ENCODE measurements at regions not wholly inside any gene's neighbourhood (a gene's known extent, or its start where the extent isn't known, plus 50 kb on each side); places are given as distances from the start of the nearest gene placed in this dataset.
"Not testable (repeated sequence)": the region's sequence is repeated elsewhere in the genome, so short reads cannot be mapped to it uniquely, and the experiment has no call there.

DNA sequence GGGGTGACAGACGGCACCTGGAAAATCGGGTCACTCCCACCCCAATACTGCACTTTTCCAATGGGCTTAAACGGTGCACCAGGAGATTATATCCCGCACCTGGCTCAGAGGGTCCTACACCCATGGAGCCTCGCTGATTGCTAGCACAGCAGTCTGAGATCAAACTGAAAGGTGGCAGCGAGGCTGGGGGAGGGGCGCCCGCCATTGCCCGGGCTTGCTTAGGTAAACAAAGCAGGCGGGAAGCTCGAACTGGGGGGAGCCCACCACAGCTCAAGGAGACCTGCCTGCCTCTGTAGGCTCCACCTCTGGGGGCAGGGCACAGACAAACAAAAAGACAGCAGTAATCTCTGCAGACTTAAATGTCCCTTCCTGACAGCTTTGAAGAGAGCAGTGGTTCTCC, 208.1 kb downstream of the SLC38A4 start:
- DNase-seq: not testable (repeated sequence)

DNA sequence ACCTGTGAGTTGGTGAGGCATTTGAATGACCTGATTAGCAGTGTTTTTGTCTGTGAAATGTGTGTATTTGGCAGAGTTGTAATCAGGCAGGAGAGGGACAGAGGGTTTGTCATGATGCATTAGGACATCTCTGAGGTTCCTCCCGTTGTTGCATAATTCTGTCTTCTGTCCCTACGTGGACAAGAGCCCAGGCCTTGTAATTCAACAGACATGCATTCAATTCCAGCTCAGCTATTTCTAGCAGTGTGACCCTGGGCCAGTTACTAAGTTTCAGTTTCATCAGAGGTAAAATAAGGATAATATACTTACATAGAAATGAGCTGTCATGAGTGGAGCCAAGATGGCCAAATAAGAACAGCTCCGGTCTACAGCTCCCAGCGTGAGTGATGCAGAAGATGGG, 208.6 kb downstream of the SLC38A4 start:
- no peak for DNase-seq

DNA sequence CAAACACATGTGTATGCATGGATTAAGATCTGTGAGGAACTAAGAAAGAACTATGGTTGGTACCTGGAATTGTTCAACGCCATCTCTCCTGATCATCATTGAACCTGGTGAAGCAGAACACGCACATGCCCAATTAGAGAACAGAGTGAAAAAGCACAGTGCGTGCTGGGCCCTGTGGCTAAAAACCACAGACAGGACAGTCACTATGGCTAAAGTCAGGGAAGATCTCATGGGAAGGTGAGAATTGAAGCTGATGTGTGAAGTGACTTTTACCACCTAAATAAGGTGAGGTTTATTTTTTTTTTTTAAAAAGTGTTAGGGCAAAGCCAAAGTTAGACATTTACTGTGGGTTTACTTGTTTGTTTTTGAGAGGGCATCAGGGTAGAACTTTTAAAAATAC, 215.0 kb downstream of the SLC38A4 start:
- DNase-seq: no peak

DNA sequence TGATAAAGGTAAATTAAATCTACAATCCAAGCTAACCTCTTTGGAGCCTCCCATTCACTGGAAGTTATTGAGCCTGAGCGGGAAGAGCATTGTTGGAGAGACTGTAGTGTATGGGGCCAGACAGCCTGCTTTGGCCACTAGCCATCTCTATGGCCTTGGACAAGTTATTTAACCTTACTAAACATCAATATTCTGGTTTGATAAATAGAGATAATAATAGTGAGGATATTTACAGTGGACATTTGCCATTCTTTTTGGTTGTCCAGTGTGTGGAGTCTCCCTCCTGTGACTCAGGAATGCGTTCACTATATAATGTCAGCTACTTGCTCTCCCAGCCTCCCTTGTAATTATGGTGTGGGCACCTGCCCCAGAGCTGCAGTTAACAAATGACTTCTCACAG, 216.1 kb downstream of the SLC38A4 start:
- DNase-seq: no peak

DNA sequence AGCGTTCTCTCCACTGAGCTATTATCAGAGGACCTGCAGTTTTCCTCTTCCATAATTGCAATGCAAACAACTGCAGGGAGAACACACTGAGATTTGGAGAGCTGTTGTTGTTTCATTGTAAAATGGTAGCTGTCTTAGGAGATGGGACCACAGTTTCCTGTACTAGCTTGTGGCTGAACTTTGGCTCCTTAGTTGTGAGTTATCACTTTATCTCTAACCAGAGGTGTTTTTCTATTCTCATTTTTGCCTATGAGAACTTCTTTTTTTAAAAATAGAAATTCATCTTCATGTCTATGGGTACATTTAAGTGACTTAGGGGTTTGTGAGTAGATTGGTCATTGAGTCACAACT, 216.5 kb downstream of the SLC38A4 start:
- DNase-seq: no peak

DNA sequence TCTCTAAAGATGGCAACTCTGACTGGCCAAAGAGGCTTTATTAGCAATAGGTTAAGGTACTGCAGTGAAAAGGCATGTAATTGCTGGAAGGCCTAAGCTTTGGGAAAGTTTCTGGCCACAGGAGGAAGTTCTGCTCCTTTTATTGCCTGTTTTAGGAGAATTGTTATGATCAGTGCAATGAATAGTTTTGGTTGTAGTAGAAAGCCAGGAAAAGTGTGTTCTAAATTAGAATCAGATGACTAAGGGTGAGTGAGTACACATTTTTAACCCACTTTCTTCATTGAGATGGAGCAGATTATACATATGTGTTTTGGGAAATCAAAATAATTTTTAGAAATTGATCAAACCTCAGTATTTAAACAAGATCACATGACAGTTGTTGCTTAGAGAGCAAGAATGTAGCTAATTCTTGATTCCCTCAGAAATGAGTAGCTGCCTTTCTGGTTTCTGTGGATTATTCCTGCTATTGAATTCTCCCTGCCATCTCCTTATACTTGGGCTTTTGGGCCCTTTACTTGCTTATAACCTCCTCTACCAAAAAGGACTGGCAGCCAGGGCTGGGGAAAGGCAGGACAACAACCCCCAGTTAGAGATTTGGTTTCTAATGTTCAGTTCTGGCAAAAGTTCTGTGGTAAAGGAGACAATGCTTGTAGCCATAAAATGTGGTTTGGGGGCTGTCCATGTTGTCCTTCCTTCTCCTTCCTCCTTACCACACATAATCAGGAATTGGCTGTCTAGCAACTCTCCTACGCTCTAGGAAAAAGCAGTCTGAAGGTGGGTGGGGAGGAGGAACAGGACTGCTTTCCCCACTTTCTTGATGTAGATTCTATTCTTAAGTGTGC, 217.1 kb downstream of the SLC38A4 start:
- no peak for DNase-seq

DNA sequence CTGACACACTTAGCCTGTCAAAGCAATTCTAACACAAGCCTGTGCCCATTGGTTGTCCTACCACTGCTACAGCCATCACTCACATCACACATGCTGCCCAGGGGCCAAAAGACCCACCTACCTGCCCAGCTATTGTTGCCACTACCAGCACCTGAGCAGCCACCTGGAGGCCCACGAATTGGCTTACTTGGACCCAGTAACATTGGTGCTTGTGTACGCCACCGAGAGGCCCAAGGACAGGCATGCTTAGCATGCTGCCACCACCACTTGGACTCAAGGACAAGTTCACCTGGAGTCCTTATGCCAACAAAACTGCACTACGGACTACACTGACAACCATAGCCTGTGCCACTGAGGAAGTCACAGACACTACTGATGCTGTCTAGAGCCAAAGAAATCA, 221.1 kb downstream of the SLC38A4 start:
- no peak for DNase-seq

DNA sequence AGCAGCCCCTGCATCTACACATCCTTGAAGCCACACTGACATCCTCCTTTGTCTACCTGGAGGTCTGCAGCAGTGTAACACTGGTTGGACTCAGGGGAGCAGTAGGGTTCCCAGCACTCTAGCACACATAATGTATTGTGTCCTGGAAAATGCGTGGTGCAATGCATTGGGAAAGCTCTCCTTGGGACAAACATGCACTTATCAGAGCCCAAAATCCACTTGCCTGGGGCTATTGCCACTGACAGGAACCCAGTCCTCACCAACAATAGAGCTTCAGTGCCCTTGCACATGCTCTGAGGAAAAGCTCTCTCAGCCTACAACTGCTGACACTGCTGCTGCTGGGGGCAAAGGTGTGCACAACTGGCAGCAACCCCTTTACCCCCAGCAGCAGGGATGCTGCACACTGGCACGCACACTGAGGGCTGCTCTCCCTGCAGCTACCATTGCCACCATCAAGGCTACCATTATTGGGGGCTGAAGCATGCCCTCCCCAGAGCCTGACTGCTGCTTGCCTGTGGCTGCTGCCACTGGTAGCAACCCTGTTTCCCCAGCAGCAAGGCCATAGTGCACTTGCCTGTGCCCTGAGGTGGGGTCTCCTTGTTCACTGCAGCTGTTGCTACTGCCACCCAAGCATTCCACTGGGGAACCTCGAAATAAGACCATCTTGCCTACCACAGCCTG, 221.9 kb downstream of the SLC38A4 start:
- no peak for DNase-seq

DNA sequence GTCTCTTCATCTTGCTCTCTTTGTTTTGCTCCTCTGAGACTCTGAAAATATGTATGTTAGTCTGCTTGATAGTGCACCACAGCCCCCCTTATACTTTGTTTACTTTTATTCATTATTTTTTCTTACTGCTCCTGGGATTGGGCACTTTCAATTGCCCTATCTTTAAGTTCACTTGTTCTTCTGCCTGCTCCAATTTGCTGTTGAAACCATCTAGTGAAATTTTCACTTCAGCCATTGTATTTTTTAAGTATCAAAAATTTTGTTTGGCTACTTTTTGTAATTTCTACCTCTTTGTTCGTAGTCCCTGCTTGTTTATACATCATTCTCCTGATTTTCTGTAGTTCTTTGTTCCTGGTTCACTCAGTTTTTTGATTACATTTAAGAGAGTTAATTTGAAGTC, 223.3 kb downstream of the SLC38A4 start:
- DNase-seq: no peak

DNA sequence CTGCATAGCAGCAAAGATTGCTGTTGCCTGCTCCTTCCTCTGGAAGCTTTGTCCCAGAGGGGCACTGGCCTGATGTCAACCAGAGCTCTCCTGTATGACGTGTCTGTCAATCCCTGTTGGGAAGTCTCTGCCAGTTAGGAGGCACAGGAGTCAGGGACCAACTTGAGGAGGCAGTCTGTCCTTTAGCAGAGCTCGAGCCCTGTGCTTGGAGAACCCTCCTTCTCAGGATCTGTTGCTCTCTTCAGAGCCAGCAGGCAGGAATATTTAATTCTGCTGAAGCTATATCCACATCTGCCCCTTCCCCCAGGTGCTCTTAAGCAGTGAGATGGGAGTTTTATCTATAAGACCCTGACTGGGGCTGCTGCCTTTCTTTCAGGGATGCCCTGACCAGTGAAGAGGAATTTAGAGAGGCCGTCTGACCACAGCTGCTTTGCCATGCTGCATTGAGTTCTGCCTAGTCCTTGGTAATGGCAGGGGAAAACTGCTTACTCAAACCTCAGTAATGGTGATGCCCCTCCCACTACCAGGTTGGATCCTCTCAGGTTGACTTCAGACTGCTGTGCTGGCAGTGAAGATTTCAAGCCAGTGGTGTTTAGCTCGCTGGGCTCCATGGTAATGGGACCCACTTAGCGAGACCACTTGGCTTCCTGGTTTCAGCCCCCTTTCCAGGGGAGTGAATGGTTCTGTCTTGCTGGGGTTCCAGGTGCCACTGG, 218.6 kb upstream of the SLC38A2 start:
- DNase-seq: no peak

DNA sequence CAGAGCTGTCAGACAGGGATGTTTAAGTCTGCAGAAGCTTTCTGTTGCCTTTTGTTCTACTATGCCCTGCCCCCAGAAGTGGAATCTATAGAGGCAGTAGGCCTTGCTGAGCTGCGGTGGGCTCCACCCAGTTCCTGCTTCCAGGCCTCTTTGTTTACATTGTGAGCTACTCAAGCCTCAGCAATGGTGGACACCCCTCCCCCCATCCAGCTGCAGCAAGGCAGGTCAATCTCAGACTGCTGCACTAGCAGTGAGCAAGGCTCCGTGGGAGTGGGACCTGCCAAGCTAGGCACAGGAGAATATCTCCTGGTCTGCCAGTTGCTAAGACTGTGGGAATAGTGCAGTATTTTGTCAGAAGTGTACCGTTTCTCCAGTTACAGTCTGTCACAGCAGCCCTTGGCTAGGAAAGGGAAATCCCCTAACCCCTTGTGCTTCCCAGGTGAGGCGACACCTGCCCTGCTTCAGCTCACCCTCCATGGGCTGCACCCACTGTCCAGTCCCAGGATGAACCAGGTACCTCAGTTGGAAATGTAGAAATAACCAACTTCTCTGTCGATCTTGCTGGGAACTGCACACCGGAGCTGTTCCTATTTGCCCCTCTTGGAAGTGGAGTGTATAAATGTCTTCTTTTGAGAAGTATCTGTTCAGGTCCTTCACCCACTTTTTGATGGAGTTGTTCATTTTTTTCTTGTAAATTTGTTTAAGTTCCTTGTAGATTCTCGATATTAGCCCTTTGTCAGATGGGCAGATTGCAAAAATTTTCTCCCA, 213.5 kb upstream of the SLC38A2 start:
- DNase-seq: no peak

DNA sequence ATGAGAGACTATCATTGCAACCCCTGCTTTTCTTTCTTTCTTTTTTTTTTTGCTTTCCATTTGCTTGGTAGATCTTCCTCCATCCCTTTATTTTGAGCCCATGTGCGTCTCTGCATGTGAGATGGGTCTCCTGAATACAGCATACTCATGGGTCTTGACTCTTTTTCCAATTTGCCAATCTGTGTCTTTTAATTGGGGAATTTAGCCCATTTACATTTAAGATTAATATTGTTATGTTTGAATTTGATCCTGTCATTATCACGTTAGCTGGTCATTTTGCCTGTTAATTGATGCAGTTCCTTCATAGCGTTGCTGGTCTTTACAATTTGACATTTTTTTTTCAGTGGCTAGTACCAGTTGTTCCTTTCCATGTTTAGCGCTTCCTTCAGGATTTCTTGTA, 211.5 kb upstream of the SLC38A2 start:
- not testable (repeated sequence) for DNase-seq

DNA sequence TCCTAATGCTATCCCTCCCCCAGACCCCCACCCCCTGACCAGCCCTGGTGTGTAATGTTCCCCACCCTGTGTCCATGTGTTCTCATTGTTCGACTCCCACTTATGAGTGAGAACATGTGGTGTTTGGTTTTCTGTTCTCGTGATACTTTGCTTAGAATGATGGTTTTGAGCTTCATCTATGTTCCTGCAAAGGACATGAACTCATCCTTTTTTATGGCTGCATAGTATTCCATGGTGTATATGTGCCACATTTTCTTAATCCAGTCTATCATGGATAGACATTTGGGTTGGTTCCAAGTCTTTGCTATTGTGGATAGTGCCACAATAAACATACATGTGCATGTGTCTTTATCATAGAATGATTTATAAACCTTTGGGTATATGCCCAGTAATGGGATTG, 209.4 kb upstream of the SLC38A2 start:
- not testable (repeated sequence) for DNase-seq

DNA sequence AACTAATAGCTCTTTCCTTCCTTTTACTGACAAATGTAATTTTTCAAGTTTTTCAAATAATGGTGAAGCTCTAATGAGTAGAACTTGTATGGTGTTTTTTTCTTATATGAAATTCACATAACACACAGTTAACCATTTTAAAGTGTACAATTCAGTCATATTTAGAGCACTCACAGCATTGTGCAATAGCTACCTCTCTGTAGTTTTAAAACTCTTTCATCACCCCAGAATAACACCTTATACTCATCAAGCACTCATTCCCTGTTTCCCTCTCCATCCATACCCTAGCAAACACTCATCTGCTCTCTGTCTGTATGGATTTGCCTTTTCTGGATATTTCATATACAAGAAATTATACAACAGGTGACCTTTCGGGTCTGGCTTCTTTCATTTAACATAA, 207.9 kb upstream of the SLC38A2 start:
- no peak for DNase-seq

DNA sequence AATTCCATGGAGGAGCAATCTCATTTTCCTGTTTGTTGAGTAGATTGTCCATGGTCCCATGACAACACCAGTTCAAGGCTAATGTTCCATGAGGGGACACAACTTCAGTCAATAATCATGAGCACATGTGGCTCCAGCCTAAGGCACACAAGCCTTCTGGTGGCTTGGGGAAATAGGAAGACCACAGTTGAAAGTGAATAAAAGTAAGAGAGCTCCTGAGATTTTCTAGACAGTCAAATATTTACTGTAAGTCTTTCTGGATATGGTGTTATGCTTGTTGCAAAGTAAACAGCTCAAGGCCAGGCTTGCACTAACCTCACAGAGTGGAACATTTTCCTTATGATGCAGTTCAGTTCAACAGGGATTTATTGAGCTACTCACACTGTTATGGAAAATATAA, 206.9 kb upstream of the SLC38A2 start:
- no peak for DNase-seq

DNA sequence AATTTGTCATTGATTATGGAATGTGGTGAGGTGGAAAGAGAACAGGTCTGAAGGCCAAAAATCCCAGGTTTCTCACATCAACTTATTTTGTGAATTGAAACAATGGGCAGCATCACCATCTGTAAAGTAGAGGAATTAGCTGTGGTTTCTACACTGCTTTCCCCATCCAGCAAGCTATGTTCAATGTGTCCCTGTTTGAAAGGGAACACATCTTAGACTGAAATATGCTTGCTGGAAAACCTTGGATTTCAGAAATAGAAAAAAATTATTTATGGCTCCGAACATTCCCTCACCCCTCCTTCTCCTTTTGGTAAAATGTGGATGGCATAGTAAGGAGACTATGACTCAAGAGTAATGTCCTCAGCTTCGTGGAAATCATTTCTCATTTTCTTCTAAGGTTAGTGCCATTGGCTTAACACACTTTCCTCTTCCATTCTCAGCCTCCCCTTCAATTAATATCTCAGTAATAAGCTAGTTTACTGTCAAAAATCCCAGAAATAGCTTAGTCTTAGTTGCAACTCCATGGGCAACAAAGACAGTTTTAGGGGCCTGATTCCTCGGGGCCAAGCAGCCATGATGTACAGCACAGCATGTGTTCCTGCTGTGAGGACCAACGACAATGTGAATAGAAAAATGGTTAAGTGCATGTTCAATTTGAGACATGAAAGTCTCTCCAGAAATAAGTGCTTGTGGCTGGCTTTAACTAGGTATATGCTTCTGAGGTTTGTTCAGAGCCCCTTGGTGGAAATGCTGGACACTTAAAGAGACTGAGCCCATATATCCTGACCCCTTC, 205.8 kb upstream of the SLC38A2 start:
- no peak for DNase-seq

DNA sequence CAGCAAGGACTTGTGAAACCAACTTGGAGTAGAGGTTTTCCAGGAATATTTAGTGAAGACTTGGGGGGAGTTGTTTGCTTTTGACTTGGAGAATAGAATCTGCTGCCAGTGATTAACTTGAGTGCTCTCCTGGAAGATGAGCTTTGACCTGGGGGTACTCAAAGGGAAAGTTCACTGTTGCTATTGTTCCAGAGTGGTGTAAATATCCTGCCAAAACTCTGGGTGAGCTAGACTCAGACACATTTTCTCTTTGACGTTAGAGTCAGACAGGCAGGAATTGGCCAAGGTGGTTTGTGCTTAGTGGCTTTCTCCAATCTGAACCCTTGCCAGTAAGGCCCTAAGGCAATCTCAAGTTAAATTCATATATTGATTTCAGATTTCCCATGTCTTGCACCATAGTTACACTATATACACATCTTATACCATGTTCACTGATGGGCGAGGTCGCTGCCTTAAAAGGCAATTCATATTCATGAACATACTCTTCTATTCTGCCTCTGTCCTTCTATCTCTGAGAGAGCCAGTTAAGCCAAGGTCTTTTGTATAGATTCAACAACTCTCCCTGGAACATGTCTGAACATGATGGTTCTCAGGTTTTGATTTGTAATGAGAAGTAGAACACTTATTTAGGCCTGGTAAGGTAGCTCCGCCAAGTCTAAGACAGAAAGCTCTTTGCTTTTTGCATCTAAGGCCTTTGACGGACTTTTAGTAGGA, 204.6 kb upstream of the SLC38A2 start:
- DNase-seq: no peak

DNA sequence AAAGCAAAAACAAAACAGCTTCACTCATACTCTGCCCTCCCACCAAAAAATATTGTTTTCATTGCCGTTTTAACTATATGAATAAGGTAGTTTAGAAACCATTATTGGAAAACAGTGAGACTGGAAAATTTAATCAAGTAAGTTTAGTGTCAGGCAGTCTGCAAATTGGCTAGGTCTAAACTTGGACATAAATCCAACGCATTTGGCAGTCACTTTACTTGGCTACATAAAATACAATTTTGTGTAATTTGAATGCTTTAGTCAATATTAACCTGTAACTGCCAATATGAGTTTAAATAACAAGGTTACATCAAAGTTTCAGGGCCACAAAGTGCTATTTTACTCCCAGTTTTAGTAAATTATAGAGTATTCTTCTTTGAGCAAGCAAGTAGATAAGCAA, 202.3 kb upstream of the SLC38A2 start:
- DNase-seq: no peak

DNA sequence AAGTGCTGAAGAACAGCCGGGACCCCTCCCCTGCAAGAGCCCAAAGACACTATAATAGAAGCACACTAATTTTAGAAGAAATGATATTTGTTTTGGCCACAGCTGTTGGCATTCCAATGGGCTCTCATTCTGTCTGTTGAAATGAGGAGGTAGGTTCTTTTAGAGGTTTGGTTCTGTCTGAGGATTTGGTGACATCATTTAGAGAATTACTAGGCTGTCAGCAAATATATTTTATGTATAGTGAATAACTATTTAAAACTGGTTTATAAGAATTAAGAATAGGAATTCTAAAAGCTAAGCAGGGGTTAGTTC, 200.7 kb upstream of the SLC38A2 start:
- no peak for DNase-seq

DNA sequence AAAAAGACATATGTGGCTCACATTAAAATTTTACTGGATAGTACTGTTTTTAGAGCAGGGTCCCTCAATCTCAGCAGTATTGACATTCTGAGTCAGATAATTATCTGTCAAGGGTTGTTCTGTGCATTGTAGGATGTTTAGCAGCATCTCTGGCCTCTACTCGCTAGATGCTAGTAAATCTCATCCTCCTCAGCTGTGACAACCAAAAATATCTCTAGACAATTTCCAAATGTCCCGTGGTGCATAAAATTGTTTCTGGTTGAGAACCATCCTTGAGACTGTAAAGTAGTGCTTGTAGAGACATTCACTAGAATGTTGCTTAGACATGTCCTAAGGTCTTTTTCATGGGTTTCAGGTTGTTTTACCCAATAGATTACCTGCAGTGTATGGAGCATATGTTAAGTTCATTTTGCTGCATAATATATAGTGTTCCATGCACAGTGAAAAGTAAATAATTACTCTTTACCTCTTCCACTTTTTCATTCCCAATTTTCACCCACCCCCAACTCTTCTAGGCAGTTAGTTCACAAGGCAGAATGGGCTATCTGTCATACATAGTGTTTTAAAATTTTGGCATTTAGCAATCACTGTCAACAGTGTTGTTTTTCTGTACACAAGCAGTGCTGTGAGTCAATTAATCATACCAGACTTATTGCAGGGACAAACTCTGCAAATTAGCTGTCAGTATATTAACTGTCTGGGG, 200.2 kb upstream of the SLC38A2 start:
- no peak for DNase-seq

DNA sequence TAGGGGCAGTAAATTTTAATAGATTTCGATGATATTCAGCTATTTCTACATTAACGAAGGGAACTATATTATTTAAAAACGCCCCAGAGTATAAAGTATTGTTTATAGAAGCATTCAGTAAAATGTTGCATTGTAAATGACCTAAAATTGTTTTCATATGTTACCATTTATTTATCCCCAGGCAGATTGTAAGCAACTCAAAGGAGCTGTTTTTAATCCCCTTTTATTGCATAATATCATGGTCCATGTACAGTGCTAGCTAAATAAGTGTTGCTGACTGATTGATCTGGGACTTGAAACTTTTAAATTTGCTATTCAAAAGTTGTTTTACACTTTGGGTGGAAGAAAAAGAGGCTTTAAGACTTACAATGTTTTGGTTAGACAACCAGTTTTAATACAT, 199.0 kb upstream of the SLC38A2 start:
- no peak for DNase-seq
